ENCODE measurements at regions not wholly inside any gene's neighbourhood (a gene's known extent, or its start where the extent isn't known, plus 50 kb on each side); places are given as distances from the start of the nearest gene placed in this dataset.

GRCh38 chr1:104136621-104137020 lies 386.9 kb downstream of the AMY1C start:
- no peak overlapping the region for H3K4me3 ChIP-seq (ENCODE audit: low read depth, low read length)
- DNase-seq (ENCODE audit: low read depth): no peak
- no peak for TF ChIP-seq CTCF (IDR thresholded peaks at IDR 0.05; ENCODE audit: insufficient read depth, low read depth, low read length, missing control alignments)

- no peak for DNase-seq (ENCODE audit: low read depth)
- TF ChIP-seq CTCF (IDR thresholded peaks at IDR 0.05; ENCODE audit: insufficient read depth, low read depth, low read length, missing control alignments): no peak
These were observed 407.0 kb downstream of the AMY1C start for GRCh38 chr1:104156738-104157137.

GRCh38 chr1:104163912-104164476 lies 414.3 kb downstream of the AMY1C start:
- TF ChIP-seq CTCF (IDR thresholded peaks at IDR 0.05; ENCODE audit: insufficient read depth, low read depth, low read length, missing control alignments): no peak
- no peak for DNase-seq (ENCODE audit: low read depth)
- no peak overlapping the region for H3K4me3 ChIP-seq (ENCODE audit: low read depth, low read length)

More at GRCh38 chr1:104156738-104157137, 407.0 kb downstream of the AMY1C start:
- H3K4me3 ChIP-seq (ENCODE audit: low read depth, low read length): no peak overlapping the region

- no peak overlapping the region for H3K4me3 ChIP-seq (ENCODE audit: low read depth, low read length)
- DNase-seq (ENCODE audit: low read depth): no peak
- TF ChIP-seq CTCF (IDR thresholded peaks at IDR 0.05; ENCODE audit: insufficient read depth, low read depth, low read length, missing control alignments): no peak
These were observed 422.6 kb downstream of the AMY1C start for GRCh38 chr1:104172243-104172681.

GRCh38 chr1:104182251-104182650 lies 432.6 kb downstream of the AMY1C start:
- no peak for DNase-seq (ENCODE audit: low read depth)
- H3K4me3 ChIP-seq (ENCODE audit: low read depth, low read length): no peak overlapping the region
- no peak for TF ChIP-seq CTCF (IDR thresholded peaks at IDR 0.05; ENCODE audit: insufficient read depth, low read depth, low read length, missing control alignments)

- no peak for DNase-seq (ENCODE audit: low read depth)
- no peak for TF ChIP-seq CTCF (IDR thresholded peaks at IDR 0.05; ENCODE audit: insufficient read depth, low read depth, low read length, missing control alignments)
- no peak overlapping the region for H3K4me3 ChIP-seq (ENCODE audit: low read depth, low read length)
These were observed 439.5 kb downstream of the AMY1C start for GRCh38 chr1:104189207-104189606.

- no peak for TF ChIP-seq CTCF (IDR thresholded peaks at IDR 0.05; ENCODE audit: insufficient read depth, low read depth, low read length, missing control alignments)
These were observed 441.1 kb downstream of the AMY1C start for GRCh38 chr1:104190821-104191220.

More at GRCh38 chr1:104190821-104191220, 441.1 kb downstream of the AMY1C start:
- DNase-seq (ENCODE audit: low read depth): no peak
- H3K4me3 ChIP-seq (ENCODE audit: low read depth, low read length): no peak overlapping the region

Data from GM12865 (cell line).